ENCODE measurements at regions not wholly inside any gene's neighbourhood (a gene's known extent, or its start where the extent isn't known, plus 50 kb on each side); places are given as distances from the start of the nearest gene placed in this dataset.

DNA sequence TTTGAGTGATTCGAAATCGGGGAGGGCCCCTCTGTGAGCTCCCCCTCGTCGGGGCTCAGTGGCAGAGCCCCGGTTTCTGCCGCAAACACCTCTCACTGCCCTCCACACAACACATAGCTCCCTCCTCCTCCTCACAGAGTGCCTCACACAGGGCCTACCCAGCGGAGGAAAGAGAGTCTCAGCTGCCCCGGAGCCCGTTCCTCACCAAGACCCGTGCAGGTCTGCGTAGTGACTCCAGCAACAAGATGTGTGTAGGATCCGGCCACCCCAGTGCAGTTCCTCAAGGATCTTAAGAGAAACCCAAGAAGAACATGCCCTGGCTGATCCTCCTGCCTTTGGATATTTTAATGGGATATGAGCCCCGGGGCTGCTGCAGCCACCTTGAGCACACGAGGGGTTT is 238.4 kb downstream of the BRD1 start:
- TF ChIP-seq, protein P1, sequence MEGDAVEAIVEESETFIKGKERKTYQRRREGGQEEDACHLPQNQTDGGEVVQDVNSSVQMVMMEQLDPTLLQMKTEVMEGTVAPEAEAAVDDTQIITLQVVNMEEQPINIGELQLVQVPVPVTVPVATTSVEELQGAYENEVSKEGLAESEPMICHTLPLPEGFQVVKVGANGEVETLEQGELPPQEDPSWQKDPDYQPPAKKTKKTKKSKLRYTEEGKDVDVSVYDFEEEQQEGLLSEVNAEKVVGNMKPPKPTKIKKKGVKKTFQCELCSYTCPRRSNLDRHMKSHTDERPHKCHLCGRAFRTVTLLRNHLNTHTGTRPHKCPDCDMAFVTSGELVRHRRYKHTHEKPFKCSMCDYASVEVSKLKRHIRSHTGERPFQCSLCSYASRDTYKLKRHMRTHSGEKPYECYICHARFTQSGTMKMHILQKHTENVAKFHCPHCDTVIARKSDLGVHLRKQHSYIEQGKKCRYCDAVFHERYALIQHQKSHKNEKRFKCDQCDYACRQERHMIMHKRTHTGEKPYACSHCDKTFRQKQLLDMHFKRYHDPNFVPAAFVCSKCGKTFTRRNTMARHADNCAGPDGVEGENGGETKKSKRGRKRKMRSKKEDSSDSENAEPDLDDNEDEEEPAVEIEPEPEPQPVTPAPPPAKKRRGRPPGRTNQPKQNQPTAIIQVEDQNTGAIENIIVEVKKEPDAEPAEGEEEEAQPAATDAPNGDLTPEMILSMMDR (IDR thresholded peaks at IDR 0.05) = no peak
- TF ChIP-seq POLR2A (IDR thresholded peaks at IDR 0.05) (no peak), EP300 (IDR thresholded peaks at IDR 0.05) (no peak)
